Suprapubic skin (tissue), 4 donors: ENCODE measurements at regions not wholly inside any gene's neighbourhood (a gene's known extent, or its start where the extent isn't known, plus 50 kb on each side); places are given as distances from the start of the nearest gene placed in this dataset.

Source experiments
- DNase-seq, 2 donors: peaks; one replicate each; pipeline ENCODE4 v3.0.0-alpha.2; 2019; ENCODE audit warnings: low spot score in 2 of 2
- H3K27ac ChIP-seq: fragments of 200-600 bp; sonication (generic); one replicate; pipeline ENCODE4 v1.5.1; 2019
- H3K27me3 ChIP-seq: fragments of 200-600 bp; sonication (generic); one replicate; pipeline ENCODE4 v1.5.1; 2019
- H3K36me3 ChIP-seq: fragments of 200-600 bp; sonication (generic); one replicate; pipeline ENCODE4 v1.5.1; 2019
- H3K4me1 ChIP-seq: fragments of 200-600 bp; sonication (generic); one replicate; pipeline ENCODE4 v1.5.1; 2019
- H3K4me3 ChIP-seq: fragments of 200-600 bp; sonication (generic); one replicate; pipeline ENCODE4 v1.5.1; 2019; ENCODE audit warnings: mild to moderate bottlenecking
- H3K9me3 ChIP-seq: fragments of 200-600 bp; sonication (generic); one replicate; pipeline ENCODE4 v1.5.1; 2019
- CTCF ChIP-seq, 2 donors: fragments of 200-600 bp in 1 of 2; fragments of 450-650 bp in 1 of 2; sonication (generic) in 1 of 2; IDR thresholded peaks; one replicate each; pipeline ENCODE4 v1.5.1; 2016 to 2019; ENCODE audit warnings: antibody characterized with exemption in 2 of 2, mild to moderate bottlenecking in 1 of 2, moderate library complexity in 1 of 2
- EP300 ChIP-seq: sonication (generic); formaldehyde crosslinking; IDR thresholded peaks from one replicate; pipeline ENCODE4 v1.6.1; 2017; ENCODE audit warnings: antibody characterized with exemption
- POLR2A ChIP-seq, 2 donors: fragments of 450-650 bp; IDR thresholded peaks; one replicate each; pipeline ENCODE4 v1.6.1; 2017; ENCODE audit warnings: antibody characterized with exemption in 2 of 2, mild to moderate bottlenecking in 2 of 2, moderate library complexity in 2 of 2
- POLR2AphosphoS5 ChIP-seq, 3 donors: sonication (generic); formaldehyde crosslinking; IDR thresholded peaks; one replicate each; pipeline ENCODE4 v1.6.1; 2017; ENCODE audit warnings: antibody characterized with exemption in 3 of 3
- WGBS: methylation state at CpG from one replicate; pipeline ENCODE4 v1.1.5; 2018; 5-methylcytosine and 5-hydroxymethylcytosine counted together

- no peaks in the 10 kb centered on the region for H3K36me3 ChIP-seq
- DNase-seq = no peak
- H3K9me3 ChIP-seq = no peaks in the 10 kb centered on the region
- WGBS = 83% methylated on average over 10 of the region's 10 CpGs
- TF ChIP-seq POLR2A (IDR thresholded peaks at IDR 0.05) (no peak), CTCF (IDR thresholded peaks at IDR 0.05) (no peak), POLR2AphosphoS5 (IDR thresholded peaks at IDR 0.05) (no peak), EP300 (no peak)
- H3K4me3 ChIP-seq = no peak overlapping the region
- H3K27me3 ChIP-seq = no peaks in the 10 kb centered on the region
- H3K4me1 ChIP-seq = peaks cover 11% of the 10 kb centered on the region
- no peak overlapping the region for H3K27ac ChIP-seq
Measured at GRCh38 chr1:229028987-229029878, 241.7 kb upstream of the RAB4A start.

GRCh38 chr1:229029879-229030235, 241.1 kb upstream of the RAB4A start:
- H3K27ac ChIP-seq = no peak overlapping the region

GRCh38 chr1:229030630-229031029, 240.3 kb upstream of the RAB4A start:
- Histone ChIP-seq H3K4me3 (no peak overlapping the region), H3K9me3 (no peaks in the 10 kb centered on the region), H3K4me1 (no peaks in the 10 kb centered on the region), H3K36me3 (no peaks in the 10 kb centered on the region), H3K27me3 (no peaks in the 10 kb centered on the region), H3K27ac (no peak overlapping the region)
- TF ChIP-seq POLR2A (IDR thresholded peaks at IDR 0.05) (no peak), POLR2AphosphoS5 (IDR thresholded peaks at IDR 0.05) (no peak), EP300 (no peak), CTCF (IDR thresholded peaks at IDR 0.05) (no peak)
- DNase-seq = no peak
- WGBS = 82% methylated on average over 3 of the region's 3 CpGs

More at GRCh38 chr1:229029879-229030235, 241.1 kb upstream of the RAB4A start:
- no peak overlapping the region for H3K4me3 ChIP-seq
- no peak for TF ChIP-seq CTCF (IDR thresholded peaks at IDR 0.05)
- no peak for TF ChIP-seq POLR2A (IDR thresholded peaks at IDR 0.05)
- no peak for TF ChIP-seq POLR2AphosphoS5 (IDR thresholded peaks at IDR 0.05)
- TF ChIP-seq EP300 = no peak
- peaks cover 5% of the 10 kb centered on the region for H3K4me1 ChIP-seq
- no peaks in the 10 kb centered on the region for H3K27me3 ChIP-seq
- no peaks in the 10 kb centered on the region for H3K36me3 ChIP-seq
- no peaks in the 10 kb centered on the region for H3K9me3 ChIP-seq
- WGBS = 80% methylated on average over 1 of the region's 1 CpG
- DNase-seq = no peak

- no peaks in the 10 kb centered on the region for H3K4me1 ChIP-seq
- H3K36me3 ChIP-seq = no peaks in the 10 kb centered on the region
- TF ChIP-seq EP300 (no peak), POLR2AphosphoS5 (IDR thresholded peaks at IDR 0.05) (no peak), CTCF (IDR thresholded peaks at IDR 0.05) (no peak), POLR2A (IDR thresholded peaks at IDR 0.05) (no peak)
- no peak overlapping the region for H3K27ac ChIP-seq
- 75% methylated on average over 10 of the region's 10 CpGs for WGBS
- DNase-seq = no peak
- H3K27me3 ChIP-seq = no peaks in the 10 kb centered on the region
- H3K4me3 ChIP-seq = no peak overlapping the region
- H3K9me3 ChIP-seq = no peaks in the 10 kb centered on the region
Measured at GRCh38 chr1:229031061-229031460, 239.8 kb upstream of the RAB4A start.

- no peak overlapping the region for H3K4me3 ChIP-seq
- WGBS = 85% methylated on average over 11 of the region's 12 CpGs
- no peaks in the 10 kb centered on the region for H3K27me3 ChIP-seq
- no peak overlapping the region for H3K27ac ChIP-seq
- H3K36me3 ChIP-seq = no peaks in the 10 kb centered on the region
- DNase-seq = no peak
- H3K9me3 ChIP-seq = no peaks in the 10 kb centered on the region
- TF ChIP-seq CTCF (IDR thresholded peaks at IDR 0.05) (no peak), POLR2AphosphoS5 (IDR thresholded peaks at IDR 0.05) (no peak), EP300 (no peak), POLR2A (IDR thresholded peaks at IDR 0.05) (no peak)
- no peaks in the 10 kb centered on the region for H3K4me1 ChIP-seq
Measured at GRCh38 chr1:229031481-229032341, 239.2 kb upstream of the RAB4A start.
